HepG2 (cell line): ENCODE measurements at regions not wholly inside any gene's neighbourhood (a gene's known extent, or its start where the extent isn't known, plus 50 kb on each side); places are given as distances from the start of the nearest gene placed in this dataset.

ENCODE experiments used
- ATAC-seq: fragments of 200-7000 bp; cut with Tn5 transposase; 3 replicates; pipeline ENCODE4 v1.9.1; 2020; ENCODE audit warnings: mild to moderate bottlenecking, moderate library complexity
- BruUV-seq: library from RNA; stranded (reverse); fragments of 400-500 nt; replicated peaks from 2 replicates; lab custom pipeline; 2021; lab: Mats Ljungman, UMichigan
- CTCF ChIA-PET: fragments of 300-600 bp; formaldehyde crosslinking; extraction: SDS; loops from one replicate; lab custom pipeline; 2021; ENCODE audit warnings: low total read pairs, inconsistent platforms, low intra/inter-chr PET ratio; lab: Yijun Ruan, JAX
- POLR2A ChIA-PET: fragments of 350-600 bp; sonication (Branson Sonifier 250); formaldehyde crosslinking; loops from one replicate; lab custom pipeline; 2020; ENCODE audit warnings: antibody characterized with exemption, inconsistent platforms; lab: Yijun Ruan, JAX
- DNase-seq: peaks from one replicate; pipeline ENCODE4 v3.0.0-alpha.2; 2015; ENCODE audit warnings: low spot score
- FAIRE-seq: peaks from 3 replicates; lab custom pipeline; 2011; peaks lifted over from hg19 to GRCh38; lab: Jason Lieb, UNC
- H2AFZ ChIP-seq: one replicate; pipeline ENCODE4 v1.6.1; 2011; ENCODE audit warnings: low read length, inconsistent platforms
- H3K27ac ChIP-seq: fragments of 300-600 bp; 3 replicates; pipeline ENCODE4 v1.8.0; 2011; ENCODE audit warnings: mixed run types, mild to moderate bottlenecking, mixed read lengths, low read length, inconsistent platforms; ENCODE audit not compliant: insufficient read depth; ENCODE audit errors: extremely low read length
- H3K27me3 ChIP-seq, 2 experiments: fragments of 200-600 bp in 1 of 2; 2 replicates in 1 of 2; 3 replicates in 1 of 2; pipeline versions ENCODE4 v1.6.0 to v1.8.0; 2011; ENCODE audit warnings: low read length in 2 of 2, mild to moderate bottlenecking in 2 of 2, moderate library complexity in 2 of 2, inconsistent platforms in 1 of 2; ENCODE audit not compliant: insufficient read depth in 2 of 2, control insufficient read depth in 1 of 2
- H3K36me3 ChIP-seq, 2 experiments: fragments of 200-600 bp in 1 of 2; replicated peaks in 1 of 2; 2 replicates in 1 of 2; 3 replicates in 1 of 2; pipeline versions ENCODE4 v1.5.1 to v1.8.0; 2011; ENCODE audit warnings: low read length in 2 of 2, inconsistent platforms in 1 of 2; ENCODE audit not compliant: insufficient read depth in 2 of 2, control insufficient read depth in 1 of 2
- H3K4me1 ChIP-seq: 2 replicates; pipeline ENCODE4 v1.5.1; 2012; ENCODE audit warnings: low read length, inconsistent platforms; ENCODE audit not compliant: insufficient read depth
- H3K4me2 ChIP-seq: 2 replicates; pipeline ENCODE4 v1.6.0; 2011; ENCODE audit warnings: low read depth, low read length, inconsistent platforms
- H3K4me3 ChIP-seq, 3 experiments: fragments of 200-600 bp in 1 of 3; sonication (generic), shearing (Covaris generic) in 1 of 3; replicated peaks in 1 of 3; 2 replicates each; pipeline ENCODE4 v1.5.1; 2011 to 2016; ENCODE audit warnings: low read length in 3 of 3, inconsistent platforms in 2 of 3, low read depth in 2 of 3, mild to moderate bottlenecking in 2 of 3, control low read depth in 1 of 3, mixed read lengths in 1 of 3; ENCODE audit not compliant: insufficient read depth in 1 of 3
- H3K79me2 ChIP-seq: one replicate; pipeline ENCODE4 v1.6.1; 2011; ENCODE audit warnings: low read length, inconsistent platforms; ENCODE audit not compliant: insufficient read depth
- H3K9ac ChIP-seq: 2 replicates; pipeline ENCODE4 v1.6.0; 2011; ENCODE audit warnings: mild to moderate bottlenecking, low read depth, low read length, inconsistent platforms; ENCODE audit not compliant: insufficient read depth
- H3K9me3 ChIP-seq: 2 replicates; pipeline ENCODE4 v1.5.1; 2012; ENCODE audit warnings: mild to moderate bottlenecking, low read length
- H4K20me1 ChIP-seq: 2 replicates; pipeline ENCODE4 v1.6.0; 2011; ENCODE audit warnings: inconsistent platforms, mild to moderate bottlenecking, low read length, moderate library complexity; ENCODE audit not compliant: insufficient read depth
- AGO1 ChIP-seq: fragments of 200-400 bp; formaldehyde crosslinking; IDR thresholded peaks from 2 replicates; pipeline ENCODE4 v1.6.1; 2017; ENCODE audit warnings: mild to moderate bottlenecking, low read depth, low read length, moderate library complexity; ENCODE audit not compliant: poor library complexity, severe bottlenecking
- DNMT3B ChIP-seq: conservative IDR thresholded peaks from 2 replicates; pipeline ENCODE4 v1.6.1; 2016; ENCODE audit warnings: missing biosample characterization, control low read depth
- MEF2D ChIP-seq: sonication (generic); formaldehyde crosslinking; IDR thresholded peaks from 2 replicates; pipeline ENCODE4 v1.5.1; 2020; ENCODE audit warnings: mild to moderate bottlenecking, missing genetic modification reagents
- ZNF224 ChIP-seq: sonication (generic); formaldehyde crosslinking; IDR thresholded peaks from 2 replicates; pipeline ENCODE4 v1.5.0; 2020; ENCODE audit warnings: mild to moderate bottlenecking, missing genetic modification reagents
- ZNF589 ChIP-seq: sonication (generic); formaldehyde crosslinking; conservative IDR thresholded peaks from 2 replicates; pipeline ENCODE4 v1.8.0; 2022; ENCODE audit warnings: mild to moderate bottlenecking, moderate library complexity, missing genetic modification reagents
- WGBS: methylation state at CpG from one replicate; pipeline ENCODE4 v1.1.6; 2017; ENCODE audit warnings: low lambda C conversion rate; 5-methylcytosine and 5-hydroxymethylcytosine counted together
- in situ Hi-C: cut with HindIII; loops from 2 replicates; pipeline ENCODE4 v1.10.0; 2017; ENCODE audit warnings: low pct_unique_long_range_greater_than_20kb; ENCODE audit not compliant: extremely low pct_ligation_motif_present
- intact Hi-C: fragments of 100-400 bp; cut with micrococcal nuclease; formaldehyde crosslinking; loops from one replicate; pipeline ENCODE4 v1.10.0; 2022; ENCODE audit not compliant: unreplicated experiment
- TF ChIP-seq, protein P1 (sequence below): conservative IDR thresholded peaks from 2 replicates; pipeline ENCODE4 v1.6.1; 2018; ENCODE audit warnings: missing genetic modification reagents
- TF ChIP-seq, protein P2 (sequence below): sonication (generic); formaldehyde crosslinking; IDR thresholded peaks from 2 replicates; pipeline ENCODE4 v1.5.0; 2020; ENCODE audit warnings: missing genetic modification reagents, mild to moderate bottlenecking, borderline replicate concordance
- TF ChIP-seq, protein P3 (sequence below), 2 experiments: IDR thresholded peaks; 2 replicates each; pipeline ENCODE4 v1.6.1; 2011 to 2012; ENCODE audit warnings: low read length in 2 of 2, borderline replicate concordance in 1 of 2, low read depth in 1 of 2, mild to moderate bottlenecking in 1 of 2, moderate library complexity in 1 of 2

DNA sequence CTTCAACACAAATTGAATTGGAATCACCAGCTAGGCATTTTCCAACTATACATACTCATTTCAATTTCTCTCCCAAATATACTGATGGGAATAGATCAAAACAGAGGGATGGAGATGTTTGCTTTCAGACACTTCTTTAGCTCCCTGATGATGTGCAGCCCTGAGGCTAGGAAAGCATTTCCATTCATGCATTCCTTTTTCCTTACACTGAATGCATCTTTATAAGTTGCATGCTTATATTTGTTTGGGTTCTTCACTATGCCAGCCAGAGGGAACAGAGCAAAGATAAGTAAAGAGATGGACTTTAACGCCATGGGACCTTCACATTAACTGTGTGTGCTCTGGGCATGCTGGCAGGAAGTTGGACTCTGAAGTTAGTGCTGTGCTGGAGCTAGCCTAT, 696.5 kb upstream of the CDH9 start:
- no peaks in the 10 kb centered on the region for H3K27me3 ChIP-seq
- ChIA-PET POLR2A (no interaction called here), CTCF (no interaction called here)
- no peaks in the 10 kb centered on the region for H3K36me3 ChIP-seq
- no peaks in the 10 kb centered on the region for H4K20me1 ChIP-seq
- BruUV-seq: no TSS peak
- H3K79me2 ChIP-seq: no peaks in the 10 kb centered on the region
- no peak overlapping the region for H3K9ac ChIP-seq
- H3K4me2 ChIP-seq: no peak overlapping the region
- FAIRE-seq (no peak), DNase-seq (no peak), ATAC-seq (no peak)
- no peaks in the 10 kb centered on the region for H3K4me1 ChIP-seq
- intact Hi-C loops: no loop called here
- no peaks in the 10 kb centered on the region for H3K9me3 ChIP-seq
- H2AFZ ChIP-seq: no peak overlapping the region
- no peak overlapping the region for H3K4me3 ChIP-seq
- WGBS: 0% methylated on average over 1 of the region's 1 CpG
- in situ Hi-C loops: no loop called here
- TF ChIP-seq ZNF589 (CRISPR knock-in tag): no peak
- no peak for TF ChIP-seq ZNF224 (CRISPR knock-in tag)
- TF ChIP-seq DNMT3B (CRISPR knock-in tag): no peak
- TF ChIP-seq, protein P1, sequence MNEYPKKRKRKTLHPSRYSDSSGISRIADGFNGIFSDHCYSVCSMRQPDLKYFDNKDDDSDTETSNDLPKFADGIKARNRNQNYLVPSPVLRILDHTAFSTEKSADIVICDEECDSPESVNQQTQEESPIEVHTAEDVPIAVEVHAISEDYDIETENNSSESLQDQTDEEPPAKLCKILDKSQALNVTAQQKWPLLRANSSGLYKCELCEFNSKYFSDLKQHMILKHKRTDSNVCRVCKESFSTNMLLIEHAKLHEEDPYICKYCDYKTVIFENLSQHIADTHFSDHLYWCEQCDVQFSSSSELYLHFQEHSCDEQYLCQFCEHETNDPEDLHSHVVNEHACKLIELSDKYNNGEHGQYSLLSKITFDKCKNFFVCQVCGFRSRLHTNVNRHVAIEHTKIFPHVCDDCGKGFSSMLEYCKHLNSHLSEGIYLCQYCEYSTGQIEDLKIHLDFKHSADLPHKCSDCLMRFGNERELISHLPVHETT (CRISPR knock-in tag): no peak
- no peak for TF ChIP-seq AGO1
- TF ChIP-seq, protein P2, sequence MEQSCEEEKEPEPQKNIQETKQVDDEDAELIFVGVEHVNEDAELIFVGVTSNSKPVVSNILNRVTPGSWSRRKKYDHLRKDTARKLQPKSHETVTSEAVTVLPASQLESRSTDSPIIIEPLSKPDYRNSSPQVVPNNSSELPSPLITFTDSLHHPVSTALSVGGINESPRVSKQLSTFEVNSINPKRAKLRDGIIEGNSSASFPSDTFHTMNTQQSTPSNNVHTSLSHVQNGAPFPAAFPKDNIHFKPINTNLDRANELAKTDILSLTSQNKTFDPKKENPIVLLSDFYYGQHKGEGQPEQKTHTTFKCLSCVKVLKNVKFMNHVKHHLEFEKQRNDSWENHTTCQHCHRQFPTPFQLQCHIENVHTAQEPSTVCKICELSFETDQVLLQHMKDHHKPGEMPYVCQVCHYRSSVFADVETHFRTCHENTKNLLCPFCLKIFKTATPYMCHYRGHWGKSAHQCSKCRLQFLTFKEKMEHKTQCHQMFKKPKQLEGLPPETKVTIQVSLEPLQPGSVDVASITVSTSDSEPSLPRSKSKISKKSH (CRISPR knock-in tag): no peak
- no peak for TF ChIP-seq MEF2D (CRISPR knock-in tag)
- TF ChIP-seq, protein P3, sequence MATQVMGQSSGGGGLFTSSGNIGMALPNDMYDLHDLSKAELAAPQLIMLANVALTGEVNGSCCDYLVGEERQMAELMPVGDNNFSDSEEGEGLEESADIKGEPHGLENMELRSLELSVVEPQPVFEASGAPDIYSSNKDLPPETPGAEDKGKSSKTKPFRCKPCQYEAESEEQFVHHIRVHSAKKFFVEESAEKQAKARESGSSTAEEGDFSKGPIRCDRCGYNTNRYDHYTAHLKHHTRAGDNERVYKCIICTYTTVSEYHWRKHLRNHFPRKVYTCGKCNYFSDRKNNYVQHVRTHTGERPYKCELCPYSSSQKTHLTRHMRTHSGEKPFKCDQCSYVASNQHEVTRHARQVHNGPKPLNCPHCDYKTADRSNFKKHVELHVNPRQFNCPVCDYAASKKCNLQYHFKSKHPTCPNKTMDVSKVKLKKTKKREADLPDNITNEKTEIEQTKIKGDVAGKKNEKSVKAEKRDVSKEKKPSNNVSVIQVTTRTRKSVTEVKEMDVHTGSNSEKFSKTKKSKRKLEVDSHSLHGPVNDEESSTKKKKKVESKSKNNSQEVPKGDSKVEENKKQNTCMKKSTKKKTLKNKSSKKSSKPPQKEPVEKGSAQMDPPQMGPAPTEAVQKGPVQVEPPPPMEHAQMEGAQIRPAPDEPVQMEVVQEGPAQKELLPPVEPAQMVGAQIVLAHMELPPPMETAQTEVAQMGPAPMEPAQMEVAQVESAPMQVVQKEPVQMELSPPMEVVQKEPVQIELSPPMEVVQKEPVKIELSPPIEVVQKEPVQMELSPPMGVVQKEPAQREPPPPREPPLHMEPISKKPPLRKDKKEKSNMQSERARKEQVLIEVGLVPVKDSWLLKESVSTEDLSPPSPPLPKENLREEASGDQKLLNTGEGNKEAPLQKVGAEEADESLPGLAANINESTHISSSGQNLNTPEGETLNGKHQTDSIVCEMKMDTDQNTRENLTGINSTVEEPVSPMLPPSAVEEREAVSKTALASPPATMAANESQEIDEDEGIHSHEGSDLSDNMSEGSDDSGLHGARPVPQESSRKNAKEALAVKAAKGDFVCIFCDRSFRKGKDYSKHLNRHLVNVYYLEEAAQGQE (IDR thresholded peaks at IDR 0.05; ENCODE audit: borderline replicate concordance in 1 of 2, low read depth in 1 of 2, low read length in 2 of 2): no peak
- H3K27ac ChIP-seq: no peak overlapping the region
